Stomach (tissue), 8 donors: ENCODE measurements at regions not wholly inside any gene's neighbourhood (a gene's known extent, or its start where the extent isn't known, plus 50 kb on each side); places are given as distances from the start of the nearest gene placed in this dataset.

Experiments
- DNase-seq, 2 donors: peaks; one replicate each; pipeline versions ENCODE4 v3.0.0 to v3.0.0-alpha.2; 2013 to 2019
- H3K27ac ChIP-seq, 5 donors: fragments of 200-600 bp in 4 of 5; sonication (generic) in 4 of 5; one replicate each; pipeline ENCODE4 v1.5.1; 2013 to 2019; ENCODE audit warnings: mild to moderate bottlenecking in 1 of 5, moderate library complexity in 1 of 5
- H3K27me3 ChIP-seq, 3 donors: fragments of 200-600 bp; sonication (generic); one replicate each; pipeline ENCODE4 v1.5.1; 2017 to 2019; ENCODE audit warnings: mixed run types in 1 of 3
- H3K36me3 ChIP-seq, 4 donors: fragments of 200-600 bp; sonication (generic); 1 replicate in 3 of 4; 2 replicates in 1 of 4; pipeline ENCODE4 v1.5.1; 2016 to 2019
- H3K4me1 ChIP-seq, 4 donors: fragments of 200-600 bp; sonication (generic); one replicate each; pipeline ENCODE4 v1.5.1; 2016 to 2019
- H3K4me3 ChIP-seq, 4 donors: fragments of 200-600 bp; sonication (generic) in 3 of 4; one replicate each; pipeline ENCODE4 v1.5.1; 2016 to 2019; ENCODE audit warnings: mild to moderate bottlenecking in 1 of 4
- H3K9me3 ChIP-seq, 4 donors: fragments of 200-600 bp; sonication (generic); one replicate each; pipeline ENCODE4 v1.5.1; 2016 to 2019
- EP300 ChIP-seq: sonication (generic); formaldehyde crosslinking; IDR thresholded peaks from one replicate; pipeline ENCODE4 v1.6.1; 2017; ENCODE audit warnings: antibody characterized with exemption
- POLR2A ChIP-seq, 4 donors: fragments of 450-650 bp; IDR thresholded peaks; one replicate each; pipeline ENCODE4 v1.6.1; 2016; ENCODE audit warnings: antibody characterized with exemption in 4 of 4, control low read depth in 2 of 4, mild to moderate bottlenecking in 1 of 4, moderate library complexity in 1 of 4
- POLR2AphosphoS5 ChIP-seq, 3 donors: sonication (generic); formaldehyde crosslinking; IDR thresholded peaks; one replicate each; pipeline ENCODE4 v1.6.1; 2016; ENCODE audit warnings: antibody characterized with exemption in 3 of 3
- WGBS, 5 donors: extraction: QIAGEN DNeasy Blood & Tissue Kit in 3 of 5; methylation state at CpG; one replicate each; pipeline versions ENCODE4 v1.1.5 to v1.1.7; 2013 to 2018; 5-methylcytosine and 5-hydroxymethylcytosine counted together
- intact Hi-C: fragments of 100-400 bp; cut with DNase I; formaldehyde crosslinking; loops from one replicate; pipeline ENCODE4 v1.15.1; 2023; ENCODE audit warnings: low total_unique reads
- TF ChIP-seq, protein P1 (sequence below), 7 experiments: fragments of 450-650 bp in 4 of 7; fragments of 200-600 bp in 3 of 7; sonication (generic) in 3 of 7; IDR thresholded peaks; one replicate each; pipeline ENCODE4 v1.5.1; 2016 to 2019; ENCODE audit warnings: antibody characterized with exemption in 7 of 7, control low read depth in 2 of 7, mild to moderate bottlenecking in 1 of 7
- donor health status: healthy with polysubstance abuse.
- donor health status: Bipolar disorder and iron deficiency.
- donor health status: healthy.

DNA sequence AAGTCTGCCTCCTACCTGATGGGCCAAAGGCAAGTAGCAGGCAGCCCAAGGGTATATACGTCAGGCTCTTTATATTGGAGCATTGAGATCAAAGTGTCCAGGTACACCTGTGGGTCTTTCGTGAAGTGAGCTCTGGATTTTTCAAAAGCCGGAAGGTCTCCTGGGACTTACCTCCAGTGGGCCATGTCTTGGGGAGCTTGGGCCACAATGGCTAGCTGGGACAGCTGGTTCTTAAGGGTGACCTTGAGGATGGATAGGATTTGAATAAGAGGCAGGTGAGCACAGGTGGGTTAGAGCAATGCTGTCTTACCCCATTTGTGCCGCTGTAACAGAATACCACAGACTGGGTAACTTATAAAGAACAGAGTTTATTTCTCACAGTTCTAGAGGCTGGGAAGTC is 153.4 kb downstream of the CDC5L start:
- DNase-seq = no peak
- H3K4me1 ChIP-seq = no peaks in the 10 kb centered on the region
- TF ChIP-seq EP300 = no peak
- TF ChIP-seq, protein P1, sequence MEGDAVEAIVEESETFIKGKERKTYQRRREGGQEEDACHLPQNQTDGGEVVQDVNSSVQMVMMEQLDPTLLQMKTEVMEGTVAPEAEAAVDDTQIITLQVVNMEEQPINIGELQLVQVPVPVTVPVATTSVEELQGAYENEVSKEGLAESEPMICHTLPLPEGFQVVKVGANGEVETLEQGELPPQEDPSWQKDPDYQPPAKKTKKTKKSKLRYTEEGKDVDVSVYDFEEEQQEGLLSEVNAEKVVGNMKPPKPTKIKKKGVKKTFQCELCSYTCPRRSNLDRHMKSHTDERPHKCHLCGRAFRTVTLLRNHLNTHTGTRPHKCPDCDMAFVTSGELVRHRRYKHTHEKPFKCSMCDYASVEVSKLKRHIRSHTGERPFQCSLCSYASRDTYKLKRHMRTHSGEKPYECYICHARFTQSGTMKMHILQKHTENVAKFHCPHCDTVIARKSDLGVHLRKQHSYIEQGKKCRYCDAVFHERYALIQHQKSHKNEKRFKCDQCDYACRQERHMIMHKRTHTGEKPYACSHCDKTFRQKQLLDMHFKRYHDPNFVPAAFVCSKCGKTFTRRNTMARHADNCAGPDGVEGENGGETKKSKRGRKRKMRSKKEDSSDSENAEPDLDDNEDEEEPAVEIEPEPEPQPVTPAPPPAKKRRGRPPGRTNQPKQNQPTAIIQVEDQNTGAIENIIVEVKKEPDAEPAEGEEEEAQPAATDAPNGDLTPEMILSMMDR (IDR thresholded peaks at IDR 0.05) = no peak
- TF ChIP-seq POLR2A (IDR thresholded peaks at IDR 0.05) = no peak
- TF ChIP-seq POLR2AphosphoS5 (IDR thresholded peaks at IDR 0.05) = no peak
- 88 to 95% (median 95%) methylated on average over 4 of the region's 4 CpGs for WGBS, 5 donors
- H3K27me3 ChIP-seq = no peaks in the 10 kb centered on the region
- H3K4me3 ChIP-seq = no peak overlapping the region
- intact Hi-C loops = no loop called here
- H3K36me3 ChIP-seq = no peaks in the 10 kb centered on the region
- no peak overlapping the region for H3K27ac ChIP-seq
- no peaks in the 10 kb centered on the region for H3K9me3 ChIP-seq

DNA sequence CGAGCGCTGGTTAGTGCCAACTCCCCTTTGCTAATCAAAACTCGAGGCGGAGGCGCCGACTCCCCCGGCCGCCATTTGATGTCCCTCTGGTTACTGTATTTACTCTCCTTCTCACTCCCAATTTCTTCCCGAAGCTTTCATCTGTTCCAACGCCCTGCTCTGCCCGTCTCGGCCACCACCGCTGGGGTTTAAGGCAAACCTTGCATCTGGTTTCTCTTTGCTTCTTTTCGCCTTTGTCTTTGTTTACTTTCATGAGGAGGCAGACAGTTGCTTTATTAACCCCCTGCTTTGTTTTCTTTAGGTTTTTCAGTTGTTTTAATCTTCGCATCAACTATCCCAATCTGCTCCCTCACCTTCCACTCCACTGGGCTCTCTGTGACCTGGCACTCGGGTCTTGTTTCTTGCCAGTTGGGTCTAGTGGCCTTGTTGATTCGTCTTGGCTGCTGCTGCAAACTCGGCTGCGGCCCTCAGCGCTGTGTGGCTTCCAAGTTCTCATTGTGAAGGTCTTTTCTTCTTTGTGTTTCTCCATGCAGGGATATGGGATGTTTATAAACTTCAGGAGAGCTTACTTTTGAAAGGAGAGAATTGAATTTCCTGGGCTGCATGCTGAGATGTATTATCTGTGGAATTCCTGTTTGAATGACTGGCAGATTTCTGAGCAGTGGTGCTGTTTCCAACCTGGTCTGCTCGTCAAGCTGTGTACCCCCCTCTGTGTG is 155.1 kb downstream of the CDC5L start:
- intact Hi-C loops = no loop called here
- H3K27ac ChIP-seq = no peak overlapping the region
- WGBS, 5 donors = 32 to 56% (median 37%) methylated on average over 21 of the region's 21 CpGs
- H3K27me3 ChIP-seq = no peaks in the 10 kb centered on the region
- H3K9me3 ChIP-seq = no peaks in the 10 kb centered on the region
- H3K36me3 ChIP-seq = no peaks in the 10 kb centered on the region
- H3K4me3 ChIP-seq = peak overlapping the region in 2 of 4 donors; percentile 2 to 11
- DNase-seq = no peak
- TF ChIP-seq, protein P1 (IDR thresholded peaks at IDR 0.05) = no peak
- TF ChIP-seq POLR2AphosphoS5 (IDR thresholded peaks at IDR 0.05) = no peak
- no peak for TF ChIP-seq EP300
- TF ChIP-seq POLR2A (IDR thresholded peaks at IDR 0.05) = no peak
- no peaks in the 10 kb centered on the region for H3K4me1 ChIP-seq

DNA sequence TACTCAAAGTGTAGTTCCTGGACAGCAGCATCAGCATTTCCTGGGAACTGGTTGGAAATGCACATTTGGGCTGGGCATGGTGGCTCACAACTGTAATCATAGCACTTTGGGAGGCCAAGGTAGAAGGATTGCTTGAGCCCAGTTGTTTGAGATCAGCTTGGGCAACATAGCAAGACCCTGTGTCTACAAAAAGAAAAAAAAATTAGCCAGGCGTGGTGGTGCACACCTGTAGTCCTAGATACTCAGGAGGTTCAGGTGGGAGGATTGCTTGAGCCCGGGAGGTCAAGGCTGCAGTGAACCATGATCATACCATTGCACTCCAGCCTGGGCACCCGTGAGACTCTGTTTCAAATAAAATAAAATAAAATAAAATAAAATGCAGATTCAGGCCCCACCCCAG is 156.2 kb downstream of the CDC5L start:
- no peaks in the 10 kb centered on the region for H3K4me1 ChIP-seq
- DNase-seq = no peak
- H3K9me3 ChIP-seq = no peaks in the 10 kb centered on the region
- no peak overlapping the region for H3K27ac ChIP-seq
- no peaks in the 10 kb centered on the region for H3K36me3 ChIP-seq
- 92 to 95% (median 93%) methylated on average over 3 of the region's 3 CpGs for WGBS, 5 donors
- TF ChIP-seq, protein P1 (IDR thresholded peaks at IDR 0.05) = no peak
- TF ChIP-seq POLR2A (IDR thresholded peaks at IDR 0.05) (no peak), EP300 (no peak), POLR2AphosphoS5 (IDR thresholded peaks at IDR 0.05) (no peak)
- H3K27me3 ChIP-seq = no peaks in the 10 kb centered on the region
- intact Hi-C loops = no loop called here
- H3K4me3 ChIP-seq = no peak overlapping the region

DNA sequence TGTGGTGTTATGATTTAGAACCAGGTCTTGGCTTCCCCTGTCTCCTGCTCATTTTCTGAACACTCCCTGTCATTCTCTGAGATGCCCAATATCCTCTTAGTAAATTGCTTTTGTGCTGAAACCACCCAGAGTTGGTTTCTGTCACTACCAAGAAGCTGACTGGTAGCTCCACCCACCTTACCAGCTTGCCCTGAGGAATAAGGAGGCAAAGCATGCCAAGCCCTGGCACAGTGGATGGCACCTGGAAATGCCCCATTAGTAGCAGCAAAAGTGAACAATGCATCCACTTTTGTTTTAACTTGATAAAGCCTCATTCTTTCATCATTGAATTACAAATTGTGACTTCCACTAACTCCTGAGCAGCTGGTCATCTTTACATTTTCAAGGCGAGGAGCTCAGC is 157.7 kb downstream of the CDC5L start:
- H3K36me3 ChIP-seq = no peaks in the 10 kb centered on the region
- H3K9me3 ChIP-seq = no peaks in the 10 kb centered on the region
- intact Hi-C loops = no loop called here
- no peak for DNase-seq
- TF ChIP-seq, protein P1 (IDR thresholded peaks at IDR 0.05) = no peak
- no peak for TF ChIP-seq POLR2AphosphoS5 (IDR thresholded peaks at IDR 0.05)
- no peak for TF ChIP-seq POLR2A (IDR thresholded peaks at IDR 0.05)
- no peak for TF ChIP-seq EP300
- H3K4me1 ChIP-seq = no peaks in the 10 kb centered on the region
- whole genome bisulfite sequencing, 5 donors = 79 to 88% (median 85%) methylated on average over 1 of the region's 1 CpG
- H3K27me3 ChIP-seq = no peaks in the 10 kb centered on the region
- H3K27ac ChIP-seq = no peak overlapping the region
- H3K4me3 ChIP-seq = no peak overlapping the region
